Hypothalamus (tissue), 51 donors: ENCODE measurements at regions not wholly inside any gene's neighbourhood (a gene's known extent, or its start where the extent isn't known, plus 50 kb on each side); places are given as distances from the start of the nearest gene placed in this dataset.
"Not testable (repeated sequence)": the region's sequence is repeated elsewhere in the genome, so short reads cannot be mapped to it uniquely, and the experiment has no call there.

Source experiments
- DNase-seq, 51 donors: peaks; one replicate each; lab custom pipeline; 2025; lab: John Stamatoyannopoulos, UW

DNA sequence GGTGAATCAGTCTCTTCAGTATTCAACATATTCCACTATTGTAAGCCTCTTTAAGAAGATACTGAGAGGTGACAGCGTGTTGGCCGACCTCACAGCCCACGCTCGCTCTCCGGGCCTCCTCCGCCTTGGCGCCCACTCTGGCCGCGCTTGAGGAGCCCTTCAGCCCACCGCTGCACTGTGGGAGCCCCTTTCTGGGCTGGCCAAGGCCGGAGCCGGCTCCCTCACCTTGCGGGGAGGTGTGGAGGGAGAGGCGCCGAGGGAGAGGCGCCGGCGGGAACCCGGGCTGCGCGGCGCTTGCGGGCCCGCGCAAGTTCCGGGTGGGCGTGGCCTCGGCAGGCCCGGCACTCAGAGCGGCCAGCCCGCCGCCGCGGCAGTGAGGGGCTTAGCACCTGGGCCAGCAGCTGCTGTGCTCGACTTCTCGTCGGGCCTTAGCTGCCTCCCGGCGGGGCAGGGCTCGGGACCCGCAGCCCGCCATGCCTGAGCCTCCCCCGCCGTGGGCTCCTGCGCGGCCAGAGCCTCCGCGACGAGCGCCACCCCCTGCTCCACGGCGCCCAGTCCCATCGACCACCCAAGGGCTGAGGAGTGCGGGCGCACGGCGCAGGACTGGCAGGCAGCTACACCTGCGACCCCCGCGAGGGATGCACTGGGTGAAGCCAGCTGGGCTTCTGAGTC lies 306.4 kb downstream of the SEMA3D start:
- not testable (repeated sequence) for DNase-seq

DNA sequence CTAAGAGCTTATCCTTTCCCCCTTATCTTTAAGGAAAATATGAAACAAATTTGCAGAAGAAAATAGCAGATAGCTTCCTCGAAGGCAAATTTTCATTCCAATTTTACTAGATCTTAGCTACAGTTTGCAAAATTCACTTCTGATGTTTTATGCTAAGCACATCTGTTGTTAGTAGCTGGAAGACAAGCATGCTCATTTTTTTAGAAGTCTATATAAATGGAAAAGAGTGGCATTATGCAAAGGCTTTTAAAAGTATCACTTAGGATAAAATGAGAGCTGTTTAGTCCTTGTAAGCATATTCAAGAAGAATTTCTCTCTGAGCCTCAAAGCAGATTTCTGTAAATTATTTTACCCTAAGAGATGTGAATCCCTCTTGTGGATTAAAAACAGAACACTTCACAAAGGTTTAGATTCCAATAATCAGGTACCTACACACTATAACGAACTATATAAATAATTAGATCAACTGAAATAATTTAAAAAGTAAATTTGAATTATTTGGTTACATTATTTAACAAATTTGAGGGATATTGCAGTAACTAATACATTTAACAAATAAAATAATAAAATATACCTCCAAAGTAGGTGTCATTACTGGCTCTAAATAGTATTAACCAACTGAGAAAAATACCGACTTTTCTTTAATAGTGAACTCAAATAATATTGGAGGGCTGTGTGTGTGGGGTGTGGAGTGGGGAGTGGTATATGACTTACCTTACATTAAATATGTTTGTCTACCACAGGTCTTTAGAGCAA lies 307.1 kb downstream of the SEMA3D start:
- no peak for DNase-seq

DNA sequence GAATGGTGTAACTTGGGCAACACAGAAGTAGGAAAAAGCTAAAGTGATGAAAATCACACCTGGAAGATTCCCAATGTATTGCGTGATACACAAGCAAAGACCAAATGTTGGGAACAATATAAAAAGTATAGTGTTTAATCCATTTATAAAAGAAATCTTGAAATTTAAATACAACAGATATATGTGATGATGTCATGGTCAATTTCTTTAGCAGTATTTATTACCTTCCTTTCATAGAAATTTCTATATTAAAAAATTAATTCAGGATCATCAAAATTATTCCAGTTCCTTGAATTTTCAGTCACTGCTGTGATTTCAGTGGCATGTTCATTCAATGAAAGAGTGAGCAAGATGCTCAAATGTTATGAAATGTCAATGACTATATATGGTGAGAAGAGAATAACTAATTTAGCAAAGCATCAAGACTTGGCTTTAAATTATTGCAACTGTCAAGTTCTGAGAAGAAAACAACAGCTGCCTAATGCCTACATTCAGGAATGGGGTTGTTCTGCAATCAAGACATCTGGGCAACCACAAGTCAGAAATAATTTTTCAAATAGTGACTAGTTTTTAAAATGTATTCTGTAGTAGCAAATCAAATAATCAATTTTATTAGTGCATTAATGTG lies 308.8 kb downstream of the SEMA3D start:
- no peak for DNase-seq

DNA sequence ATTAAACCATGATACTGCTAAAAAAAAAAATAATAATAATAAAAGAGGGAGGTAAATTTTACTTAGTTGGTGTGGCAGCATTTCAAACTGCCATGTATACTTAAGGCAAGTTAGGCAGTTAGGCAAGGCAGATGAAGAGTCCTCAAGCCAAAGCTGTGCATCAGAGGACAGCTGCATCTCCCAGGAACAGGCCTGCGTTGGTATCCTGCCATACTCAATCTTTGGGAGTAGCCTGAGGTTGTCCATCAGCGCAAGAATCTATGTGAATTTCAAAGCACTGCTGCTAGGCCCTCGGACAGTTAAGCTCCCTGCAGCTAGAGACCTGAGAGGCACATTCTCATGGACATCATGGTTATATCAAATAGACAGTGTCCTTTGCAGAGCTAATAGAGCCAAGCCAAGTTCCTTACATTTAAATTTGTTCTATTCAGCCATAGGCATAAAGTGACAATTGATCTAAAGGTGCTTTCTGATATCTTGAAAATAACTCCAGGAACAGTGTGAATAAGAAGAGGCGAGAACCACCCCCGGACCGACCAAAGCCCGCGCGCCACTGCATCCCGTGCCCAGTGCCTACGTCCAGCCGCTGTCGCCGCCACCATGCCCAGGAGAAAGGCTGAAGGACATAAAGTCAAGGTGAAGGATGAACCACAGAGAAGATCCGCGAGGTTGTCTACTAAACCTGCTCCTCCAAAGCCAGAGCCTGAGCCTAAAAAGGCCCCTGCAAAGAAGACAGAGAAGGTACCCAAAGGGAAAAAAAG lies 310.6 kb downstream of the SEMA3D start:
- DNase-seq: no peak

DNA sequence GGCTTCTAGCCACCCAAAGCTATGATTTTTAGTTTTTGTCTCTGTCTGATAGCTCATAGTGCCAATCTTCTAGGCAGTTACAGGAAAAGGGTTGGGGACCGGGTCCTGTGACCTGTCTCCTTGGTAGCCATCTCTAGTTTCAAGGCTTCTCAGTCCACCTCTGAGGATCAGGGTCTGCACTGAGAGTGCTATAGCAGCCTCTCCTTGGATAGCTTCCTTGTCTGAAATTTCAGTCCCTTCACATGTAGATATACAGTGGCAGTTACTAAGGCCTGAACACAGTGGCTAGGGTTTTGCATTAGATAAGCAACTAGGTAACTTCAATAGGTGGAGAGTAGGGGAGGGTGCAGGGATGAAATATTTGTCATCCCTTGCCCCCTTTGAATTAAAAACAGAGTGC lies 321.3 kb downstream of the SEMA3D start:
- no peak for DNase-seq

DNA sequence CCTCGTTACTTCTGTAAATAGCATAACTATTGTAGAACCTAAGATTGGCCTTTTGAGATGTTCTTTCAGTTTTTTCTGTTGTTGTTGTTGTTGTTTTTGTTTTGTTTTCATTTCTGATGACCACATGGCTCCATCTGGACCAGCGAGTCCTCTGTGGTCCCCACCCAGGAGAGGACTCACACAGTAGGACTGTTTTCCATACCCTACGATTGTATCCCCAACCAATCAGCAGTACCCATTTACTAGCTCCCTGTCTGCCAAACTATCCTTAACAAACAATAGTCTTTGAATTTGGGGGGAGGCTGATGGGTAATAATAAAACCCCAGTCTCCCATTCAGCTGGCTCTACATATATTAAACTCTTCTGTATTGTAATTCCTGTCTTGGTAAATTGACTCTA lies 329.5 kb downstream of the SEMA3D start:
- no peak for DNase-seq

DNA sequence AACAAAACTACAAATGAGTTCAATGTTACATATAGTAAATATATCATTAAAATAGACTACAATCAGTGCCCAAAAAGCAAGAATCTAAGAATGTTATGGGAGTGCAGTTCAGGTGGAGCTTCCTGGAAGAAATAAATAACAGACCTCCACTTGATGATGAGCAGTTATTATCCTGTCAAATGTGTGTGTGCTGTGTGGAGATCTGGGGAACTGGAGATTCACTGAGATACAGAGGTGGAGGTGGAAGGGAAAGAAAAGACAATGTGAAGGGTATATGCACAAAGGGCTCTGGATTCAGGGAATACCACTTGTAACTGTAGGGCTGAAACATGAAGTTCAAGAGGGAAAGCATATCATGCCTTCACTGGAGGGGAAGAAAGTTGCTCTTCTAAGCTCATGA lies 331.1 kb downstream of the SEMA3D start:
- DNase-seq: no peak

DNA sequence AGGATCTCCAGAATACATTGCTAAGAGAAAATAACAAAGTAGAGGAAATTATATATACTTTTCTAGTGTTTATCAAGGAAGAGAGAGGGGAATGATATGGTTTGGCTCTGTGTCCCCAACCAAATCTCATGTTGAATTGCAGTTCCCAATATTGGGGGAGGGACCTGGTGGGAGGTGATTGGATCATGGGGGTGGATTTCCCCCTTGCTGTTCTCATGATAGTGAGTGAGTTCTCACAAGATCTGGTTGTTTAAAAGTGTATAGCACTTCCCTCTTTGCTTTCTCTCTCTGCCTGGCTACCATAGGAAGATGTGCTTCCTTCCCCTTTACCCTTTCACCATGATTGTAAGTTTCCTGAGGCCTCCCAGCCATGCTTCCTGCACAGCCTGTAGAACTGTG lies 337.9 kb downstream of the SEMA3D start:
- DNase-seq: not testable (repeated sequence)

DNA sequence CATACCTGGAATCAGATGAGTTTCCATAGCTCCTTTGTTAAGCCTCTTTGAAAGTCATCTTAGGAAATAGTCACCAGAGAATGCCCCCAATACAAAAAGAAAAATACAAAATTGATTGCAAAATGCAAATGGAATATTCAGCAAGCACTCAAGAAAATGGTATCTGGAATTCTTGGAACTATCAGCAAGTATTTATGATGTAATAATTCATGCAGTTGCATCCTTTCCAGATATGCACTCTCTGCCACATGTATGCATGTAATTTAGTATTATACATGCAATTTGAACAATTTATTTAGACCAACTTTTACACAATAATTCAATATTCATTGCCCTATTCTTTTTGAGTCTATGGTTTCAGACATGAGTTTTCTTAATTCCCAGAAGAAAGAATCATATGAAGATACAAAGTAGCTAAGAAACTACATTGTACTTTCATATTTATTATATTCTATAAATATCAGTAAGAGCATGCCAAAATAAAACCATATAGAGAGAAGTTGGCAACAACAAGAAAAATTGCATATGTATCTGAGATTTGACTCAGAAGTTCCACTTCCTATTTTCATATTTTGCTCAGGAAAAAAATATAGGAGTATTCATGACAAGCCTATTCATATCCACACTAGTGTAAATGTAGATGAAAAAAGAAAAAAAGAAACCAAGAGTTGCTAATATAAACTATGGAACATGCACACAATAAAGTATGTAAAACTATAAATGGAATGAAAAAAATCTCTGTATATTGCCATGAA lies 338.5 kb downstream of the SEMA3D start:
- DNase-seq: no peak

DNA sequence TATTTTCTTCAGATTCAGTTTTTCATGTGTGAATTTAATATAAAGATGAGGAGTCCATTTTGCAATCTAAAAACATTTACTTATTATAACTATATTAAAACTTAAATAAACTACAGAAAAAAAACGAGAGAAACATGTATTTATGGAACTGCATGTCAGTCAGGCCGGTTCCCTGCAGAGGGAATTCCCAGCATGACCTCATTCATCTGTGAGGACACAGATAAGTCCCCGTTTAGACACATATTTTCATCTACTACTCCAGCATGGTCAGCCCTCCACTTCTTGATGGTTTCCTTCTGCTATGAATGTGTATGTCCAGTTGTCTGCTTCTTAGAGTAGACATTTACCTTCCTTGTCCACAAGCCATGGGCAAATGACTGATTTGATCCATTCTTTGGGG lies 339.1 kb downstream of the SEMA3D start:
- no peak for DNase-seq

DNA sequence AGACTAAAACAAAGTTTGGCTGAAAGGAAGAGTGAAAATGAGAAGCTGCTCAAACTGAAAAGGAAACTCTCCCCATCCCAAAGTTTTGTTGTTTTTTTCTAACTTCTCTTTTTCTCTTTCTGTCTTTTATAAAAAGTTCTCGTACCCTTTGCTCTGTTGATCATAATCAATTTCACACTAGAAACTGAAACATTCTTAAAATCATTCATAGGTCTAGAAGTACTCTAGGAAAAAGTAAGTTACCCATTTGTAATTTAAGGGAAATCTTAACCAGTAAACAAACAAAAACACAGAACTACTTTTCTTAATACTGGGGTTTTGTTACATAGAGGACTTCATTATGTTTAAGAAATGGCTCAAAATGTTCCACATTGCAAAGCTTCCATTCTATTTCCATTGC lies 339.8 kb downstream of the SEMA3D start:
- DNase-seq: no peak

DNA sequence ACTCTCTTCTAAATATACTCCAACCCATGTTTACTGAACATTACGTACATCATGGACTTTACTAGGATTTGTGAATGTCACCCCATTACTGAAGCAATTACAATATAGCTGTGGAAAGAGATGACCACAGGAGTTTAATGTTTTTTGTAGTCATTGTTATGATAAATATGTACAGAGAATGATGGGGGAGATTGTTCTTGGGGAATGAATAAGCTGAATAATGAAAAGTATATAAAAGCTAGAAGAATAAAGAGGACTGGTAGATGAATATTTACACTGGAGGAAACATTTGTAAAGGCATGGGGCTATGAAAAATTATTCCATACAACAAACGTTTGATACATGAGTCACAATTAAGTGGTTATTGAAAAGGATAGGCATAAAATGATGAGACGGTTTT lies 340.9 kb downstream of the SEMA3D start:
- no peak for DNase-seq

DNA sequence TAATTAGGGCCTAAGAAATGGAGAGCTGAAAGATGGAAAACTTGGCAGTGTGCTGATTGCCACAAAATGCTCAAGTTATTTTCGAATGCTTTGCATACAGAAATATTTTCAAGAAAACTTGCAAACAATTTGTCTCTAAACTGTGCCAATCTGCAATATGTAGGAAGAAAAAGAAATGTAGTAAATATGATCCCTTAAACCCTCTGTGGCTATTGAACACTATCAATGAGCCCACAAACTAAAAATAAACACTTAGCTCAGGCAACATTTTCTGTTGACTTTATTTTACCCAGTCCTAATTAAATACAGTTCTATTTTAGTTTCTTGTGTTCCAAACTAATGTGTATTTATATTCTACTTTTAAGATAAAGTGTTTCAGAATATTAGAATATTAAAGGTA lies 342.1 kb downstream of the SEMA3D start:
- no peak for DNase-seq

DNA sequence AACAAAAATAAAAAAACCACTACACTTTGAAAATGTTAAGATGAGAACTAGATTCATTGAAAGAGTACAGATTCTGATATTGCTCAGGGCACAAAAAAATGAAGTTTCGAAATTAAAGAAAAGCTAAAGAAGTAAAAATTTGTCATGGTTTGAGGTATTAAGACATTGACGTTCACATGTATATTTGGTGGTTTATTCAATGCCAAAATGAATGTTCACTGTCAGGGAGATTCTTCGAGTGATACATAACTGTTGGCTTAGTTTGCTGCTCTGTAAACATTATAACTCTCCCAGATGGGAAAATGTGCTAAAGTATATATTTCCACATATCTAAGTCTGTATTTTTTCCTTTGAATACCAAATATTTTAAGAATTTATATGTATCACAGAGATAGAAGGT lies 345.0 kb downstream of the SEMA3D start:
- no peak for DNase-seq

DNA sequence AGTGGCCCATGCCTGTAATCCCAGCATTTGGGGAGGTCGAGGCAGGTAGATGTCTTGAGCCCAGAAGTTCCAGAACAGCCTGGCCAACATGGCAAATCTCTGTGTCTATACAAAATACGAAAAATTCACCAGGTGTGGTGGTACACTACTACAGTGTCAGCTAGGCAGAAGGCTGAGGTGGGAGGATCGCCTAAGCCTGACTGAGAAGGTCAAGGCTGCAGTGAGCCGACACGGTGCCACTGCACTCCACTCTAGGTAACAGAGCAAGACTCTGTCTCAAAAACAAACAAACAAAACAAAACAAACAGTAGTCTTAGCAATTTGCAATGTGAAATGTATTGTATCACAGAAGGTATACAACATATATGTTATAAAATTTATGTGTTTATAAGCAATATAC lies 348.0 kb downstream of the SEMA3D start:
- no peak for DNase-seq

DNA sequence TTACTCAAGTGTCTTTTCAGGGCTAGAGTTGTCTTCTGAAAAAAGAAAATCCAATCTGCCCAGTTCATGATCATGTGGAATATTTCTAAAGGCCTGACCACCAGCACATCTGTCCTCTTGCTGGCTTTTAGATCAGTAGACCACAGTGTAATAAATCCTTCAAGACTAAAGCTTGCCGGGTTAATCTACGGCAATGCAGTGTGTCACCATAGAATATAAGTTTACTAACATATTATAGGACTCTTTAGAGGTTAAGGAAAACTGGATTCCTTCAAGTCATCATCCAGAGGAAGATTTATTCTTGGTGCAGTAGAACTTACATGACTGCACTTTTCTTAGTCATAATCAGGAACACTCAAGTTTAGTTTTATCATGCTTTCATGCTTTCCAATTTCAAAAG lies 349.5 kb downstream of the SEMA3D start:
- DNase-seq: no peak

DNA sequence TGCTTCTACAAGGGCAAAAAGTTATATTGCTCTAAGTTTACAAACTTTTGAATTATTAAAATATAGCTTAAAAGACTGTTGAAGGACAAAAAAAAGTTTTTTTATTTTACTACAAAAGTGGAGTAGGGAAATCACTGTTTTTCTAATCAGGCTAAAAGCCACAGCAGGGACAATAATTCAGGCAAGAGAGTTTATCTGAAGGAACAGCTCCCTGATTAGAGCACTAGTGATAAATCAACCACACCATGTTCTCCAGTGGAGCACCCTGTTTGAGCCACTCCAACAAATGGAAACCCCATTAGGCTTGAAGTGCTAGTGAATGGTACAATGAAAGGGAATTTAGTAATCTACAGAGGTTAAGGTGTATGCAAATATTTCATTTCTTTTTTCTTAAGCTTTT lies 357.1 kb downstream of the SEMA3D start:
- no peak for DNase-seq

DNA sequence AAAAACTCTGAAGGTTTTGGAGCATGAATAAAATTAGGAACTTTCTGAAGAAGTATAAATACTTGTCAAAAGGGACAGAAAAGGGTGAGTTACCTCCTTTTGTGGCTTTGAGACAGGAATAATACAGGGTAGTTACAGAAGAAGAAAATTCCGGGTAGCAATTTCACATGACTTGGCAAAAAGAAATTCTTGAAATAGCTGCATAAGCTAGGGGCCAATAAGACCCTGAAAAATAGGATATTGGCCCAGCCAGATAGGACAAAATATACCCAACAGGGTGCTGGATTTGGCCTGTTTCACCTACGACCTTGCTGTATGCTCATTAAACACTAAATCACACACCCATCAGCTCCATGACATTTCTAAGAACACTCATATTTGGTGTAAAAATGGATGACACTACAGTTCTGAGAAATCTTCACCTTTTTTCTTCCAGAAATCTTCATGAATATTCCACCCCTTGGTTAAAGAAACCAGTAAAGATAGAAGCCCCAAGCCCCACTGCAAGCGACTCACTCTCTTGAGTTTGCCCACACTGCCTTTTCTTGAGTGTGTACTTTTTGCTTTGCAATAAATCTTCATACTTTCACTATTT lies 362.7 kb downstream of the SEMA3D start:
- no peak for DNase-seq

DNA sequence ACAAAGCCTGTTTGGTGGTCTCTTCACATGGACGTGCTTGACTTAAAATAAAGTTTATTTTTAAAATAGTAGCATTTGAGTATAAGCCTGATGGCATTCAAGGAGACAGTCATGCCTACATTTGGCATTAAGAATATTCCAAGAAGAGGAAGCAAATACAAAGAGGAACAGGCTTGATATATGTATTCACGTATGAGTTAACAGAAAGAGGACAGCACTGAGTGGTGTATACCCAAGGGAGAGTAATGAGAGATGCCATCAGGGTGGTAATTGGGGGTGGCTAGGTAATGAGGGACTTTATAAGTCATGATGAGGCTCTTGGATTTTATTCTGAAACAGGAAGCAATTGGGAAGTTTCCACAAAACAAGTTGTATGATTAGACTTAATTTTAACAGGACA lies 363.3 kb downstream of the SEMA3D start:
- no peak for DNase-seq

DNA sequence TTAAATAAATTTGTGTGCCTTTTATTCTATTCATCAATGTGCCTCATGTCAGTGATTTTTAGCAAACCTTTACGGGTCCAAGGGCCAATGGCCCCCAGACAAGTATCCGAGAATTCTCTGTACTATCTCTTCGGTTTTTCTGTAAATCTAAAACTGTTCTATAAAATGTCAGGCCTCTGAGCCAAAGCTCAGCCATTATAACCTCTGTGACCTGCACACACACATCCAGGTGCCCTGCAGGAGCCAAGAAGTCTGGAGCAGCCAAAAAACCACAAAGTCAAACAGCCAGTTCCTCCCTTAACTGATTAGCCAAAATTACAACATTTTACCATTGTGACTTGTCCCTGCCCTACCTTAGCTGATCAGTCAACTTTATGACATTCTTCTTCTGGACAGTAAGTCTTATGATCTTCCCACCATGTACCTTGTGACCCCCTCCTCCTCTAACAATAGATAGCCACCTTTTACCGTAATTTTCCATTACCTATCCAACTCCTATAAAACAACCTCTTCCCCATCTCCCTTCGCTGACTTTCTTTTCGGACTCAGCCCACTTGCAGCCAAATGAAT lies 363.8 kb downstream of the SEMA3D start:
- no peak for DNase-seq
